Prostate gland (tissue), 2 donors: ENCODE measurements at regions not wholly inside any gene's neighbourhood (a gene's known extent, or its start where the extent isn't known, plus 50 kb on each side); places are given as distances from the start of the nearest gene placed in this dataset.
A peak's percentile ranks its signal among the peaks of the same experiment; 100 is the strongest.

Experiments used
- DNase-seq: peaks from one replicate; pipeline ENCODE4 v3.0.0-alpha.2; 2019; ENCODE audit warnings: low spot score
- H3K27ac ChIP-seq, 2 donors: fragments of 200-600 bp; sonication (generic); 2 replicates each; pipeline ENCODE4 v1.5.1; 2017 to 2019
- H3K27me3 ChIP-seq: fragments of 200-600 bp; sonication (generic); replicated peaks from 2 replicates; pipeline ENCODE4 v1.5.1; 2019; ENCODE audit not compliant: insufficient read depth
- H3K36me3 ChIP-seq, 2 donors: fragments of 200-600 bp; sonication (generic); 1 replicate in 1 of 2; 2 replicates in 1 of 2; pipeline versions ENCODE4 v1.5.1 to v1.8.1; 2017 to 2019
- H3K4me1 ChIP-seq: fragments of 200-600 bp; sonication (generic); replicated peaks from 2 replicates; pipeline ENCODE4 v1.5.1; 2019
- H3K4me3 ChIP-seq, 2 donors: fragments of 200-600 bp; sonication (generic); 2 replicates each; pipeline ENCODE4 v1.5.1; 2017 to 2019
- H3K9me3 ChIP-seq: fragments of 200-600 bp; sonication (generic); 2 replicates; pipeline ENCODE4 v1.5.1; 2017
- CTCF ChIP-seq, 4 experiments: fragments of 200-600 bp in 2 of 4; fragments of 450-650 bp in 2 of 4; sonication (generic) in 2 of 4; IDR thresholded peaks; 1 replicate in 3 of 4; 2 replicates in 1 of 4; pipeline ENCODE4 v1.5.1; 2016 to 2019; ENCODE audit warnings: antibody characterized with exemption in 4 of 4, mild to moderate bottlenecking in 2 of 4, moderate library complexity in 2 of 4
- POLR2A ChIP-seq: fragments of 450-650 bp; IDR thresholded peaks from one replicate; pipeline ENCODE4 v1.6.1; 2016; ENCODE audit warnings: antibody characterized with exemption, mild to moderate bottlenecking
- POLR2AphosphoS5 ChIP-seq: sonication (generic); formaldehyde crosslinking; IDR thresholded peaks from one replicate; pipeline ENCODE4 v1.6.1; 2017; ENCODE audit warnings: antibody characterized with exemption
- WGBS: methylation state at CpG from one replicate; pipeline ENCODE4 v1.1.5; 2018; 5-methylcytosine and 5-hydroxymethylcytosine counted together
- intact Hi-C: fragments of 100-400 bp; cut with DNase I; formaldehyde crosslinking; loops from one replicate; pipeline ENCODE4 v1.14.2; 2022

DNA sequence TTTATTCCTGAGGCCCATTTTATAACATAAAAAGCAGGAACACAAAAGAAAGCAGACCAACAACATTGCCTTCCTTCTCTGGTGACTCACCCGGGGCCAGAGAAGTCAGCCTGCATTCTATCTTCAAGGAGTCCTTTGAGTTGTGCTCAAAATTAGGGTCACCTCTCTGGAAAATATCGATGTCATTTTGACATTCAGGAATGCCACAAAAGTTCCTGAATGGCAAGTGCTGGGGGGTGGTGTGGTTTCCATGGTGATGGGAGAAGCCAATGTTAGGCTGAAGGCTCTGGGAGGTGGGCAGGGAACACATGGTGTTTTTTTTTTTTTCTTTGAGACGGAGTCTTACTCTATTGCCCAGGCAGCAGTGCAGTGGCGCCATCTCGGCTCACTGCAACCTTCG, 159.6 kb downstream of the HAPSTR1 start:
- TF ChIP-seq CTCF (IDR thresholded peaks at IDR 0.05) = no peak
- no peak for TF ChIP-seq POLR2AphosphoS5
- TF ChIP-seq POLR2A = no peak
- H3K9me3 ChIP-seq = no peaks in the 10 kb centered on the region
- no peak overlapping the region for H3K27ac ChIP-seq
- DNase-seq = no peak
- no peaks in the 10 kb centered on the region for H3K27me3 ChIP-seq
- intact Hi-C loops = no loop called here
- H3K36me3 ChIP-seq = no peaks in the 10 kb centered on the region
- 88% methylated on average over 6 of the region's 6 CpGs for WGBS
- no peak overlapping the region for H3K4me3 ChIP-seq
- no peaks in the 10 kb centered on the region for H3K4me1 ChIP-seq

GRCh38 chr16:9254863-9255262, 163.4 kb downstream of the HAPSTR1 start:
- no peak overlapping the region for H3K27ac ChIP-seq
- TF ChIP-seq POLR2AphosphoS5 = no peak
- TF ChIP-seq CTCF (IDR thresholded peaks at IDR 0.05) = no peak
- no peak for TF ChIP-seq POLR2A
- no peaks in the 10 kb centered on the region for H3K36me3 ChIP-seq
- H3K4me3 ChIP-seq = no peak overlapping the region
- intact Hi-C loops = no loop called here
- WGBS = 100% methylated on average over 1 of the region's 1 CpG
- no peaks in the 10 kb centered on the region for H3K4me1 ChIP-seq
- no peaks in the 10 kb centered on the region for H3K27me3 ChIP-seq
- H3K9me3 ChIP-seq = no peaks in the 10 kb centered on the region
- DNase-seq = no peak

GRCh38 chr16:9256196-9256595, 164.8 kb downstream of the HAPSTR1 start:
- Histone ChIP-seq H3K9me3 (no peaks in the 10 kb centered on the region), H3K4me1 (no peaks in the 10 kb centered on the region), H3K27ac (no peak overlapping the region), H3K36me3 (no peaks in the 10 kb centered on the region), H3K27me3 (no peaks in the 10 kb centered on the region), H3K4me3 (no peak overlapping the region)
- 40% methylated on average over 6 of the region's 6 CpGs for WGBS
- intact Hi-C loops = no loop called here
- DNase-seq = no peak
- TF ChIP-seq POLR2AphosphoS5 = no peak
- TF ChIP-seq CTCF (IDR thresholded peaks at IDR 0.05) = peak in 1 of 4 experiments; percentile 19
- no peak for TF ChIP-seq POLR2A

DNA sequence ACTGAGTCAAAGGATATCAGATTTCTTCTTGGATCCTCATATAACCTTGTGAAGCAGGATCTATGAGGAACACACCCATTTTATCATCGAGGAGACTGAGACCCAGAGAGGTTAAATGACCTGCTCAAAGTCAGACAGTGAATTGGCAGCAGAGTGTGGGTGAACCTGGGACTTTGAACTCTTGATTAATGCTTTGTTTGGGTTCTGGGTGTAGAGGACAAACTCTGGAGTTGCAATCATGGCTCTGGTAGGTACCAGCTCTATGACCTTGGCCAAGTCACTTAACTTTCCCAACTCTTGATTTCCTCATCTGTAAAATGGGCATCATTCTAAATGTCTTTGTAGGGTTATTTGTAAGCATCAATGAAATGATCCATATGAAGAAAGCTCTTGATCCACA, 166.4 kb downstream of the HAPSTR1 start:
- H3K9me3 ChIP-seq = no peaks in the 10 kb centered on the region
- TF ChIP-seq CTCF (IDR thresholded peaks at IDR 0.05) (no peak), POLR2A (no peak), POLR2AphosphoS5 (no peak)
- no peak overlapping the region for H3K4me3 ChIP-seq
- no peaks in the 10 kb centered on the region for H3K27me3 ChIP-seq
- intact Hi-C loops = loop anchor here (2.0 kb wide), 1 partner anchor 923 kb away; no protein-coding TSS in a partner anchor
- H3K27ac ChIP-seq = no peak overlapping the region
- no peaks in the 10 kb centered on the region for H3K4me1 ChIP-seq
- 96% methylated on average over 1 of the region's 1 CpG for WGBS
- H3K36me3 ChIP-seq = no peaks in the 10 kb centered on the region
- no peak for DNase-seq

DNA sequence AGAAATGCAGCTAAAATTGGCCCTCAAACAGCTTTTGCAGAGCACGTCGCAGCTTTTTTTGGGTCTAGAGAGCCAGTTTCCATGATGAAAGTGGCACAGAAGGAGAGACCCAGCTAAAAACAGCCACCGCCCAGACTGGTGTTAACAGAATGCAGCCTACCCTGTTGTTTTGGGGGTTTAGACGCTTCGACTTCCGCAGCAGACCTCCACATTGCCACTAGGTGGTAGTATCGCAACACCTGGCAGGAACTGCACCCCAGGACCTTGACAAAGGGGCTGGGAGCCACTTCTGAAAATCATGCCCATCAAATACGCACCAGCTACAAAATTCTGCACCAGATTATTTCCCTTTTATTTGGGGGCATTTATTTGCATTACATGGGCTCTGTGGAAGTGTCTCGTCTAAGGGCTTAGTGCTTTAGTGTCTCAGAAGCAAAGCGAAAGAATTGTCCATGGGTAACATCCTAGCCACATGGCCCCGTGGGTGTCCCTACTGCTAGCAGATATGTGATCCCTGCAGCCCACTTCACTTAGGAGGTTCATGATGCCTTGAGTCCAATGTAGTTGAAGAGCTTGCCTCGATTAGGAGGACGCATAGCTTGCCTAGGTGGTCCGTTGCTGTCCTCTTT, 167.1 kb downstream of the HAPSTR1 start:
- Histone ChIP-seq H3K4me3 (no peak overlapping the region), H3K9me3 (no peaks in the 10 kb centered on the region), H3K27me3 (no peaks in the 10 kb centered on the region), H3K27ac (no peak overlapping the region), H3K4me1 (no peaks in the 10 kb centered on the region), H3K36me3 (no peaks in the 10 kb centered on the region)
- WGBS = 57% methylated on average over 14 of the region's 14 CpGs
- no peak for TF ChIP-seq POLR2A
- peak in 3 of 4 experiments; percentile 48 to 61 (median 60) for TF ChIP-seq CTCF (IDR thresholded peaks at IDR 0.05)
- DNase-seq = peak; percentile 7
- intact Hi-C loops = loop anchor here (2.0 kb wide), 1 partner anchor 922 kb away; no protein-coding TSS in a partner anchor
